H1 (cell line): ENCODE measurements at regions not wholly inside any gene's neighbourhood (a gene's known extent, or its start where the extent isn't known, plus 50 kb on each side); places are given as distances from the start of the nearest gene placed in this dataset.

ENCODE experiments used
- HDAC6 ChIP-seq: IDR thresholded peaks from one replicate; pipeline ENCODE4 v1.7.1; 2012; ENCODE audit warnings: low read depth, mild to moderate bottlenecking, inconsistent platforms, low read length, moderate library complexity
- NRF1 ChIP-seq: IDR thresholded peaks from 2 replicates; pipeline ENCODE4 v1.6.1; 2011; ENCODE audit warnings: mild to moderate bottlenecking, low read depth, low read length, improper control_type of control experiment
- RBBP5 ChIP-seq: IDR thresholded peaks from 2 replicates; pipeline ENCODE4 v1.7.1; 2012; ENCODE audit warnings: low read depth, mild to moderate bottlenecking, inconsistent platforms, low read length, moderate library complexity, borderline replicate concordance
- SRF ChIP-seq: IDR thresholded peaks from 2 replicates; pipeline ENCODE4 v1.6.1; 2011; ENCODE audit warnings: mild to moderate bottlenecking, low read depth, low read length, moderate library complexity
- TF ChIP-seq, protein P1 (sequence below): IDR thresholded peaks from 2 replicates; pipeline ENCODE4 v1.6.1; 2012; ENCODE audit warnings: inconsistent platforms

DNA sequence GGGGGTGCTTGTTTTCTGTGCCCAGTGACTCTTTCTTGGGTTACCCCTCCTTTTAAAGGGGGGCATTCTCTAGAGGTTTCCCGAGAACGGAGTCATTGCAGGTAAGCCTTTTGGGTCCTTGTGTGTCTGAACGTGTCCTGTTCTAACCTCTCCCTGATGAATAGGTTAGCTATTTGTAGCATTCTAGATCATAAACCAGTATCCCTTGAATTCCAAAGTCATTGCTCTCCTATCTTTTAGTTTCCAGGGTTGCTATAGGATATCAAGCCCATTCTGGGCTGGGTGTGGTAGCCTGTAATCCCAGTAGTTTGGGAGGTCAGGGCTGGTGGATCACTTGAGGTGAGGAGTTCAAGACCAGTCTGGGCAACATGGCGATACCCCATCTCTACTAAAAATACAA is 65.9 kb upstream of the YWHAQ start (continued):
- TF ChIP-seq NRF1: no peak
- TF ChIP-seq RBBP5: no peak
- TF ChIP-seq SRF: no peak
- no peak for TF ChIP-seq HDAC6
- TF ChIP-seq, protein P1, sequence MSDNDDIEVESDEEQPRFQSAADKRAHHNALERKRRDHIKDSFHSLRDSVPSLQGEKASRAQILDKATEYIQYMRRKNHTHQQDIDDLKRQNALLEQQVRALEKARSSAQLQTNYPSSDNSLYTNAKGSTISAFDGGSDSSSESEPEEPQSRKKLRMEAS: no peak
- TF ChIP-seq, all 59 proteins: peak for 0
